ENCODE measurements at regions not wholly inside any gene's neighbourhood (a gene's known extent, or its start where the extent isn't known, plus 50 kb on each side); places are given as distances from the start of the nearest gene placed in this dataset.

GRCh38 chr20:4613718-4614620, 72.3 kb upstream of the PRNP start:
- Mint-ChIP-seq H3K4me3 (ENCODE audit: unreplicated experiment) (no peak overlapping the region), H3K36me3 (ENCODE audit: unreplicated experiment) (no peaks in the 10 kb centered on the region), H3K9me3 (ENCODE audit: unreplicated experiment) (no peaks in the 10 kb centered on the region), H3K27me3 (ENCODE audit: unreplicated experiment) (peaks cover 35% of the 10 kb centered on the region), H3K27ac (ENCODE audit: unreplicated experiment) (no peak overlapping the region), H3K4me1 (ENCODE audit: unreplicated experiment) (no peaks in the 10 kb centered on the region)
- no peak for DNase-seq (ENCODE audit: extremely low spot score, unreplicated experiment)
- TF ChIP-seq CTCF (IDR thresholded peaks at IDR 0.05) = peak; percentile 20

GRCh38 chr20:4613184-4613583, 73.1 kb upstream of the PRNP start:
- no peak overlapping the region for H3K4me3 Mint-ChIP-seq (ENCODE audit: unreplicated experiment)

GRCh38 chr20:4610871-4611270, 75.4 kb upstream of the PRNP start:
- Mint-ChIP-seq H3K36me3 (ENCODE audit: unreplicated experiment) (no peaks in the 10 kb centered on the region), H3K27ac (ENCODE audit: unreplicated experiment) (no peak overlapping the region), H3K4me1 (ENCODE audit: unreplicated experiment) (peaks cover 1% of the 10 kb centered on the region), H3K9me3 (ENCODE audit: unreplicated experiment) (no peaks in the 10 kb centered on the region), H3K4me3 (ENCODE audit: unreplicated experiment) (no peak overlapping the region), H3K27me3 (ENCODE audit: unreplicated experiment) (peaks cover 29% of the 10 kb centered on the region)
- TF ChIP-seq CTCF (IDR thresholded peaks at IDR 0.05) = no peak
- DNase-seq (ENCODE audit: extremely low spot score, unreplicated experiment) = no peak

More at GRCh38 chr20:4613184-4613583, 73.1 kb upstream of the PRNP start:
- no peaks in the 10 kb centered on the region for H3K4me1 Mint-ChIP-seq (ENCODE audit: unreplicated experiment)
- H3K36me3 Mint-ChIP-seq (ENCODE audit: unreplicated experiment) = no peaks in the 10 kb centered on the region
- TF ChIP-seq CTCF (IDR thresholded peaks at IDR 0.05) = no peak
- no peak overlapping the region for H3K27ac Mint-ChIP-seq (ENCODE audit: unreplicated experiment)
- H3K9me3 Mint-ChIP-seq (ENCODE audit: unreplicated experiment) = no peaks in the 10 kb centered on the region
- DNase-seq (ENCODE audit: extremely low spot score, unreplicated experiment) = no peak
- peaks cover 32% of the 10 kb centered on the region for H3K27me3 Mint-ChIP-seq (ENCODE audit: unreplicated experiment)

- peaks cover 33% of the 10 kb centered on the region for H3K27me3 Mint-ChIP-seq (ENCODE audit: unreplicated experiment)
- H3K36me3 Mint-ChIP-seq (ENCODE audit: unreplicated experiment) = no peaks in the 10 kb centered on the region
- no peak overlapping the region for H3K27ac Mint-ChIP-seq (ENCODE audit: unreplicated experiment)
- DNase-seq (ENCODE audit: extremely low spot score, unreplicated experiment) = no peak
- H3K4me1 Mint-ChIP-seq (ENCODE audit: unreplicated experiment) = peaks cover 1% of the 10 kb centered on the region
- no peak overlapping the region for H3K4me3 Mint-ChIP-seq (ENCODE audit: unreplicated experiment)
- no peaks in the 10 kb centered on the region for H3K9me3 Mint-ChIP-seq (ENCODE audit: unreplicated experiment)
- no peak for TF ChIP-seq CTCF (IDR thresholded peaks at IDR 0.05)
Observed at GRCh38 chr20:4609511-4609910, 76.7 kb upstream of the PRNP start.

- TF ChIP-seq CTCF (IDR thresholded peaks at IDR 0.05) = no peak
- Mint-ChIP-seq H3K27me3 (ENCODE audit: unreplicated experiment) (peaks cover 36% of the 10 kb centered on the region), H3K27ac (ENCODE audit: unreplicated experiment) (no peak overlapping the region), H3K36me3 (ENCODE audit: unreplicated experiment) (no peaks in the 10 kb centered on the region), H3K9me3 (ENCODE audit: unreplicated experiment) (no peaks in the 10 kb centered on the region), H3K4me3 (ENCODE audit: unreplicated experiment) (no peak overlapping the region), H3K4me1 (ENCODE audit: unreplicated experiment) (peaks cover 1% of the 10 kb centered on the region)
- DNase-seq (ENCODE audit: extremely low spot score, unreplicated experiment) = no peak
Observed at GRCh38 chr20:4608861-4609260, 77.4 kb upstream of the PRNP start.

Data from osteocyte (in vitro differentiated cells).